SH-SY5Y (cell line): ENCODE measurements at regions not wholly inside any gene's neighbourhood (a gene's known extent, or its start where the extent isn't known, plus 50 kb on each side); places are given as distances from the start of the nearest gene placed in this dataset.

Experiments
- GATA2 ChIP-seq: IDR thresholded peaks from 2 replicates; pipeline ENCODE4 v1.6.1; 2011; ENCODE audit warnings: mild to moderate bottlenecking, low read depth, low read length
- GATA3 ChIP-seq: IDR thresholded peaks from 2 replicates; pipeline ENCODE4 v1.6.1; 2011; ENCODE audit warnings: low read depth, mild to moderate bottlenecking, low read length, moderate library complexity

GRCh38 chr9:108606401-108606800 is 249.4 kb downstream of the ACTL7B start:
- TF ChIP-seq GATA2 (no peak), GATA3 (no peak)
